Panc1 (cell line): ENCODE measurements at regions not wholly inside any gene's neighbourhood (a gene's known extent, or its start where the extent isn't known, plus 50 kb on each side); places are given as distances from the start of the nearest gene placed in this dataset.

ENCODE experiments used
- ATAC-seq: fragments of 200-7000 bp; cut with Tn5 transposase; 2 replicates; pipeline ENCODE4 v1.9.1; 2020; ENCODE audit warnings: mild to moderate bottlenecking, moderate library complexity
- BruUV-seq: library from RNA; stranded (reverse); fragments of 400-500 nt; replicated peaks from 2 replicates; lab custom pipeline; 2021; lab: Mats Ljungman, UMichigan
- CTCF ChIA-PET: fragments of 300-600 bp; sonication (Branson Sonifier 250); formaldehyde crosslinking; loops from one replicate; lab custom pipeline; 2022; ENCODE audit warnings: antibody characterized with exemption; lab: Charles Lee
- POLR2A ChIA-PET: fragments of 300-600 bp; sonication (Branson Sonifier 250); formaldehyde crosslinking; loops from one replicate; lab custom pipeline; 2022; ENCODE audit warnings: antibody characterized with exemption; lab: Charles Lee
- DNase-seq: peaks from one replicate; pipeline ENCODE4 v3.0.0-alpha.2; 2010; ENCODE audit warnings: low read depth, low spot score
- H3K27ac ChIP-seq: 2 replicates; pipeline ENCODE4 v1.5.1; 2011; ENCODE audit warnings: mild to moderate bottlenecking, low read length, inconsistent platforms
- H3K27me3 ChIP-seq: fragments of 200-500 bp; sonication (Bioruptor generic); 2 replicates; pipeline ENCODE4 v1.6.0; 2014; ENCODE audit warnings: low read length, inconsistent platforms; ENCODE audit not compliant: control insufficient read depth, insufficient read depth
- H3K36me3 ChIP-seq: fragments of 200-500 bp; sonication (Bioruptor generic); 2 replicates; pipeline ENCODE4 v1.5.1; 2014; ENCODE audit warnings: inconsistent platforms, mild to moderate bottlenecking, low read length, moderate library complexity; ENCODE audit not compliant: control insufficient read depth, insufficient read depth
- H3K4me1 ChIP-seq: 2 replicates; pipeline ENCODE4 v1.5.1; 2011; ENCODE audit warnings: inconsistent platforms, mild to moderate bottlenecking, low read length, moderate library complexity; ENCODE audit not compliant: control insufficient read depth, insufficient read depth
- H3K4me3 ChIP-seq, 2 experiments: 2 replicates each; pipeline ENCODE4 v1.5.1; 2011 to 2012; ENCODE audit warnings: low read depth in 2 of 2, low read length in 2 of 2, mild to moderate bottlenecking in 2 of 2, inconsistent platforms in 1 of 2, moderate library complexity in 1 of 2
- H3K9me3 ChIP-seq: fragments of 200-500 bp; sonication (Bioruptor generic); 2 replicates; pipeline ENCODE4 v1.5.1; 2014; ENCODE audit warnings: low read depth, mild to moderate bottlenecking, inconsistent platforms, low read length, moderate library complexity; ENCODE audit not compliant: control insufficient read depth, insufficient read depth
- CTCF ChIP-seq: fragments of 450-650 bp; IDR thresholded peaks from 2 replicates; pipeline ENCODE4 v1.5.1; 2017; ENCODE audit warnings: mild to moderate bottlenecking
- POLR2AphosphoS5 ChIP-seq: IDR thresholded peaks from 2 replicates; pipeline ENCODE4 v1.6.1; 2012; ENCODE audit warnings: mild to moderate bottlenecking, low read depth, low read length, moderate library complexity
- SIN3A ChIP-seq: IDR thresholded peaks from 2 replicates; pipeline ENCODE4 v1.6.1; 2012; ENCODE audit warnings: low read depth, mild to moderate bottlenecking, low read length, moderate library complexity, borderline replicate concordance; ENCODE audit not compliant: insufficient read depth
- TCF7L2 ChIP-seq: IDR thresholded peaks from 2 replicates; pipeline ENCODE4 v1.6.1; 2011; ENCODE audit warnings: mild to moderate bottlenecking, low read depth, low read length, inconsistent platforms
- in situ Hi-C: cut with HindIII; loops from 2 replicates; pipeline ENCODE4 v1.10.0; 2016; ENCODE audit warnings: low sequenced_read_pairs, low pct_unique_long_range_greater_than_20kb
- intact Hi-C: fragments of 100-400 bp; cut with micrococcal nuclease; formaldehyde crosslinking; loops from one replicate; pipeline ENCODE4 v1.10.0; 2022; ENCODE audit not compliant: unreplicated experiment
- TF ChIP-seq, protein P1 (sequence below), 2 experiments: IDR thresholded peaks; 2 replicates each; pipeline ENCODE4 v1.6.1; 2011 to 2012; ENCODE audit warnings: low read depth in 2 of 2, control low read depth in 1 of 2, low read length in 1 of 2, mild to moderate bottlenecking in 1 of 2, moderate library complexity in 1 of 2; ENCODE audit not compliant: insufficient read depth in 1 of 2

DNA sequence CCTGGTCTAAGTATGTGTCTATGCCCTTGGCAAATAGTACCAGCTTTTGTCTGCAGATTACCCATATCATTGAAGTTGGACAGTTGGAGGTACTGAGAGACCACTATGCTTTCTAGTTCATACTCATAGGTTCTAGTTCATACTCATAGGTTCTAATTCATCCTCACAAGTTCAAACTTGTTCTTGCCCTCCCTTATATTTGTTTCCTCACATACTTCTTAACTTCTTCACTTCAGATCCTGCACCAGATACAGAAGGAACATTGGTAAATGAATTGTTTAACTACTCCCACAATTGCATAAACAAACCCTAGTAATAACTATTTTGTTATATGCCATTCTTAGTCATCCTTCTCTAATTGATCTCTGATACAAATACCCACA, 172.2 kb downstream of the SLITRK1 start:
- Histone ChIP-seq H3K4me3 (no peak overlapping the region), H3K9me3 (no peaks in the 10 kb centered on the region), H3K27me3 (no peaks in the 10 kb centered on the region), H3K27ac (no peak overlapping the region), H3K4me1 (no peaks in the 10 kb centered on the region), H3K36me3 (no peaks in the 10 kb centered on the region)
- POLR2A ChIA-PET, result no interaction called here
- CTCF ChIA-PET, result no interaction called here
- ATAC-seq, result no peak
- no peak for DNase-seq
- intact Hi-C loops, result no loop called here
- BruUV-seq, result no TSS peak
- in situ Hi-C loops, result no loop called here
- TF ChIP-seq, protein P1, sequence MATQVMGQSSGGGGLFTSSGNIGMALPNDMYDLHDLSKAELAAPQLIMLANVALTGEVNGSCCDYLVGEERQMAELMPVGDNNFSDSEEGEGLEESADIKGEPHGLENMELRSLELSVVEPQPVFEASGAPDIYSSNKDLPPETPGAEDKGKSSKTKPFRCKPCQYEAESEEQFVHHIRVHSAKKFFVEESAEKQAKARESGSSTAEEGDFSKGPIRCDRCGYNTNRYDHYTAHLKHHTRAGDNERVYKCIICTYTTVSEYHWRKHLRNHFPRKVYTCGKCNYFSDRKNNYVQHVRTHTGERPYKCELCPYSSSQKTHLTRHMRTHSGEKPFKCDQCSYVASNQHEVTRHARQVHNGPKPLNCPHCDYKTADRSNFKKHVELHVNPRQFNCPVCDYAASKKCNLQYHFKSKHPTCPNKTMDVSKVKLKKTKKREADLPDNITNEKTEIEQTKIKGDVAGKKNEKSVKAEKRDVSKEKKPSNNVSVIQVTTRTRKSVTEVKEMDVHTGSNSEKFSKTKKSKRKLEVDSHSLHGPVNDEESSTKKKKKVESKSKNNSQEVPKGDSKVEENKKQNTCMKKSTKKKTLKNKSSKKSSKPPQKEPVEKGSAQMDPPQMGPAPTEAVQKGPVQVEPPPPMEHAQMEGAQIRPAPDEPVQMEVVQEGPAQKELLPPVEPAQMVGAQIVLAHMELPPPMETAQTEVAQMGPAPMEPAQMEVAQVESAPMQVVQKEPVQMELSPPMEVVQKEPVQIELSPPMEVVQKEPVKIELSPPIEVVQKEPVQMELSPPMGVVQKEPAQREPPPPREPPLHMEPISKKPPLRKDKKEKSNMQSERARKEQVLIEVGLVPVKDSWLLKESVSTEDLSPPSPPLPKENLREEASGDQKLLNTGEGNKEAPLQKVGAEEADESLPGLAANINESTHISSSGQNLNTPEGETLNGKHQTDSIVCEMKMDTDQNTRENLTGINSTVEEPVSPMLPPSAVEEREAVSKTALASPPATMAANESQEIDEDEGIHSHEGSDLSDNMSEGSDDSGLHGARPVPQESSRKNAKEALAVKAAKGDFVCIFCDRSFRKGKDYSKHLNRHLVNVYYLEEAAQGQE (IDR thresholded peaks at IDR 0.05; ENCODE audit: insufficient read depth in 1 of 2, low read depth in 2 of 2, low read length in 1 of 2), result no peak
- TF ChIP-seq TCF7L2 (no peak), POLR2AphosphoS5 (no peak), CTCF (no peak), SIN3A (no peak)

- Histone ChIP-seq H3K4me1 (no peaks in the 10 kb centered on the region), H3K36me3 (no peaks in the 10 kb centered on the region), H3K4me3 (no peak overlapping the region), H3K27me3 (no peaks in the 10 kb centered on the region), H3K9me3 (no peaks in the 10 kb centered on the region), H3K27ac (no peak overlapping the region)
- TF ChIP-seq POLR2AphosphoS5 (no peak), TCF7L2 (no peak), SIN3A (no peak), CTCF (no peak)
- TF ChIP-seq, protein P1 (IDR thresholded peaks at IDR 0.05; ENCODE audit: insufficient read depth in 1 of 2, low read depth in 2 of 2, low read length in 1 of 2), result no peak
- intact Hi-C loops (no loop called here), in situ Hi-C loops (no loop called here)
- DNase-seq (no peak), ATAC-seq (no peak)
- CTCF ChIA-PET, result no interaction called here
- POLR2A ChIA-PET, result no interaction called here
- no TSS peak for BruUV-seq
Measured at GRCh38 chr13:83709426-83710132, 172.7 kb downstream of the SLITRK1 start.
